ENCODE measurements at regions not wholly inside any gene's neighbourhood (a gene's known extent, or its start where the extent isn't known, plus 50 kb on each side); places are given as distances from the start of the nearest gene placed in this dataset.

DNA sequence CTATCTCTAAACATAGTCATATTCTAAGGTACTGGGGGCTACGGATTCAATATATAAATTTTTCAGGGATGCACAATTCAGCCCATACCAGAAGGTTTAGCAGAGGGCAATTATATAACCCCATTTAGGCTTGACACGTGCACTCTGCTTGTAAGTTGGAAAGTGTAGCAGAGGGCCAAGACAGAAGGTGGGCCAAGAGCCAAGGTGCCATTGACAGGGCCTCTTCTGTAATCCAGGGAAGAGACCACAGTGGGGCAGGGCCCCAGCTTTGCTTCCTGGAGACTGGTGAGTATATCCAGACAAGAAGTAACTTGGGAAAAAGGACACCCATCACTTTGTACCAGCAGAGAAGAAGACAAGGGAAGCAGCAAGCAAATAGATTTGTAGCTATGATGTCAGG lies 672.4 kb upstream of the MARCKS start:
- H4K20me1 ChIP-seq (replicated peaks; ENCODE audit: control insufficient read depth, extremely low read depth, insufficient read depth, low read length) = no peaks in the 10 kb centered on the region
- no peak for DNase-seq (ENCODE audit: low read depth, low spot score)
- no peak overlapping the region for H3K4me3 ChIP-seq (replicated peaks in 1 of 3; ENCODE audit: insufficient read depth in 1 of 3, low read depth in 1 of 3, low read length in 3 of 3)
- no peak for FAIRE-seq
- POLR2A ChIA-PET = no interaction called here
- intact Hi-C loops (cut with micrococcal nuclease) = loop anchor here (5.0 to 10.0 kb wide), 2 partner anchors 307 to 720 kb away; no protein-coding TSS in a partner anchor
- H3K9me1 ChIP-seq (replicated peaks; ENCODE audit: control insufficient read depth, extremely low read depth, insufficient read depth, low read length) = no peaks in the 10 kb centered on the region
- no peaks in the 10 kb centered on the region for H3K36me3 ChIP-seq (ENCODE audit: control insufficient read depth in 2 of 2, extremely low read depth in 1 of 2, insufficient read depth in 2 of 2, low read length in 2 of 2)
- dilution Hi-C loops (cut with MboI; ENCODE audit: extremely low pct_ligation_motif_present, low sequenced_read_pairs) = no loop called here
- H3K4me2 ChIP-seq (ENCODE audit: insufficient read depth, low read length) = no peak overlapping the region
- no peaks in the 10 kb centered on the region for H3K9me3 ChIP-seq (replicated peaks; ENCODE audit: control insufficient read depth, insufficient read depth, low read length)
- H3K9ac ChIP-seq (replicated peaks; ENCODE audit: extremely low read depth, insufficient read depth, low read length) = no peak overlapping the region
- H3K79me2 ChIP-seq (ENCODE audit: control insufficient read depth, insufficient read depth, low read length) = no peaks in the 10 kb centered on the region
- H3K4me1 ChIP-seq (ENCODE audit: control insufficient read depth, extremely low read depth, insufficient read depth, low read length) = peaks cover 35% of the 10 kb centered on the region
- H2AFZ ChIP-seq (ENCODE audit: low read depth, low read length) = no peak overlapping the region
- no peak overlapping the region for H3K27ac ChIP-seq (ENCODE audit: insufficient read depth, low read depth, low read length)
- BruUV-seq (replicated peaks) = no TSS peak
- CTCF ChIA-PET = interaction anchor here (1.1 kb wide), 1 partner anchor 674 kb away, joined by 3 read pairs; no protein-coding TSS in a partner anchor
- no peaks in the 10 kb centered on the region for H3K27me3 ChIP-seq (ENCODE audit: control insufficient read depth in 2 of 2, insufficient read depth in 2 of 2, low read length in 2 of 2)
- TF ChIP-seq POLR2A (IDR thresholded peaks at IDR 0.05; ENCODE audit: low read depth, low read length) = no peak
- TF ChIP-seq POLR2AphosphoS5 (IDR thresholded peaks at IDR 0.05; ENCODE audit: insufficient read depth, low read depth, low read length) = no peak
- TF ChIP-seq EZH2 (IDR thresholded peaks at IDR 0.05; ENCODE audit: borderline replicate concordance, low read depth, low read length, severe bottlenecking) = no peak
- no peak for TF ChIP-seq GATA2 (IDR thresholded peaks at IDR 0.05; ENCODE audit: insufficient read depth, insufficient read length, low read depth, low read length)
- no peak for TF ChIP-seq FOS (IDR thresholded peaks at IDR 0.05; ENCODE audit: borderline replicate concordance, insufficient read depth, low read length)
- TF ChIP-seq, protein P1, sequence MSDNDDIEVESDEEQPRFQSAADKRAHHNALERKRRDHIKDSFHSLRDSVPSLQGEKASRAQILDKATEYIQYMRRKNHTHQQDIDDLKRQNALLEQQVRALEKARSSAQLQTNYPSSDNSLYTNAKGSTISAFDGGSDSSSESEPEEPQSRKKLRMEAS (IDR thresholded peaks at IDR 0.05; ENCODE audit: insufficient read depth, insufficient read length) = no peak
- TF ChIP-seq MYC (IDR thresholded peaks at IDR 0.05; ENCODE audit: low read depth, low read length) = no peak
- no peak for TF ChIP-seq JUN (IDR thresholded peaks at IDR 0.05; ENCODE audit: borderline replicate concordance, insufficient read depth, insufficient read length, low read depth)
- TF ChIP-seq, protein P2, sequence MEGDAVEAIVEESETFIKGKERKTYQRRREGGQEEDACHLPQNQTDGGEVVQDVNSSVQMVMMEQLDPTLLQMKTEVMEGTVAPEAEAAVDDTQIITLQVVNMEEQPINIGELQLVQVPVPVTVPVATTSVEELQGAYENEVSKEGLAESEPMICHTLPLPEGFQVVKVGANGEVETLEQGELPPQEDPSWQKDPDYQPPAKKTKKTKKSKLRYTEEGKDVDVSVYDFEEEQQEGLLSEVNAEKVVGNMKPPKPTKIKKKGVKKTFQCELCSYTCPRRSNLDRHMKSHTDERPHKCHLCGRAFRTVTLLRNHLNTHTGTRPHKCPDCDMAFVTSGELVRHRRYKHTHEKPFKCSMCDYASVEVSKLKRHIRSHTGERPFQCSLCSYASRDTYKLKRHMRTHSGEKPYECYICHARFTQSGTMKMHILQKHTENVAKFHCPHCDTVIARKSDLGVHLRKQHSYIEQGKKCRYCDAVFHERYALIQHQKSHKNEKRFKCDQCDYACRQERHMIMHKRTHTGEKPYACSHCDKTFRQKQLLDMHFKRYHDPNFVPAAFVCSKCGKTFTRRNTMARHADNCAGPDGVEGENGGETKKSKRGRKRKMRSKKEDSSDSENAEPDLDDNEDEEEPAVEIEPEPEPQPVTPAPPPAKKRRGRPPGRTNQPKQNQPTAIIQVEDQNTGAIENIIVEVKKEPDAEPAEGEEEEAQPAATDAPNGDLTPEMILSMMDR (IDR thresholded peaks at IDR 0.05; ENCODE audit: extremely low read depth in 1 of 2, insufficient read depth in 1 of 2, low read depth in 1 of 2, low read length in 2 of 2) = no peak

All from endothelial cell of umbilical vein (primary cell).